Skin of body (tissue), 1 donor: ENCODE measurements at regions not wholly inside any gene's neighbourhood (a gene's known extent, or its start where the extent isn't known, plus 50 kb on each side); places are given as distances from the start of the nearest gene placed in this dataset.
"Not testable (repeated sequence)": the region's sequence is repeated elsewhere in the genome, so short reads cannot be mapped to it uniquely, and the experiment has no call there.

Source experiments
- DNase-seq: peaks from one replicate; lab custom pipeline; 2025; lab: John Stamatoyannopoulos, UW

GRCh38 chr9:74083681-74084433, 413.3 kb upstream of the RORB start:
- DNase-seq = no peak

- DNase-seq = not testable (repeated sequence)
Observed at GRCh38 chr9:74085384-74086037, 411.6 kb upstream of the RORB start.

- not testable (repeated sequence) for DNase-seq
Observed at GRCh38 chr9:74090921-74091320, 406.2 kb upstream of the RORB start.

GRCh38 chr9:74092491-74092834, 404.7 kb upstream of the RORB start:
- no peak for DNase-seq

GRCh38 chr9:74094037-74094436, 403.1 kb upstream of the RORB start:
- not testable (repeated sequence) for DNase-seq

GRCh38 chr9:74094766-74095165, 402.4 kb upstream of the RORB start:
- DNase-seq = no peak

- no peak for DNase-seq
Observed at GRCh38 chr9:74095925-74096324, 401.2 kb upstream of the RORB start.

GRCh38 chr9:74096420-74096819, 400.7 kb upstream of the RORB start:
- no peak for DNase-seq

GRCh38 chr9:74100042-74100441, 397.1 kb upstream of the RORB start:
- DNase-seq = no peak

GRCh38 chr9:74102148-74102547, 395.0 kb upstream of the RORB start:
- not testable (repeated sequence) for DNase-seq

- no peak for DNase-seq
Observed at GRCh38 chr9:74102702-74103101, 394.4 kb upstream of the RORB start.

- no peak for DNase-seq
Observed at GRCh38 chr9:74107692-74108091, 389.4 kb upstream of the RORB start.

GRCh38 chr9:74115976-74116375, 381.2 kb upstream of the RORB start:
- DNase-seq = no peak

- no peak for DNase-seq
Observed at GRCh38 chr9:74117151-74117550, 380.0 kb upstream of the RORB start.

GRCh38 chr9:74117731-74118130, 379.4 kb upstream of the RORB start:
- no peak for DNase-seq

GRCh38 chr9:74120061-74120460, 377.1 kb upstream of the RORB start:
- DNase-seq = no peak

- DNase-seq = no peak
Observed at GRCh38 chr9:74120470-74120869, 376.7 kb upstream of the RORB start.

GRCh38 chr9:74122216-74122615, 374.9 kb upstream of the RORB start:
- DNase-seq = no peak

- DNase-seq = no peak
Observed at GRCh38 chr9:74122661-74123060, 374.5 kb upstream of the RORB start.

- DNase-seq = no peak
Observed at GRCh38 chr9:74125941-74126340, 371.2 kb upstream of the RORB start.

- no peak for DNase-seq
Observed at GRCh38 chr9:74132986-74133385, 364.1 kb upstream of the RORB start.

GRCh38 chr9:74133921-74134320, 363.2 kb upstream of the RORB start:
- DNase-seq = no peak

- no peak for DNase-seq
Observed at GRCh38 chr9:74138182-74138581, 359.0 kb upstream of the RORB start.
